BJ (cell line): ENCODE measurements at regions not wholly inside any gene's neighbourhood (a gene's known extent, or its start where the extent isn't known, plus 50 kb on each side); places are given as distances from the start of the nearest gene placed in this dataset.

Experiments used
- CTCF ChIA-PET: fragments of 350-600 bp; formaldehyde crosslinking; extraction: SDS; loops from one replicate; lab custom pipeline; 2021; ENCODE audit warnings: antibody characterized with exemption, inconsistent platforms; lab: Yijun Ruan, JAX
- POLR2A ChIA-PET: fragments of 300-600 bp; sonication (Branson Sonifier 250); formaldehyde crosslinking; extraction: SDS; loops from one replicate; lab custom pipeline; 2021; ENCODE audit warnings: antibody characterized with exemption; lab: Charles Lee
- DNase-seq: peaks from one replicate; pipeline ENCODE4 v3.0.0-alpha.2; 2011; ENCODE audit warnings: low read depth
- H3K27me3 ChIP-seq: 2 replicates; pipeline ENCODE4 v1.6.0; 2011; ENCODE audit warnings: low read length; ENCODE audit not compliant: control insufficient read depth, insufficient read depth
- H3K36me3 ChIP-seq: 2 replicates; pipeline ENCODE4 v1.5.1; 2011; ENCODE audit warnings: low read length; ENCODE audit not compliant: control insufficient read depth, insufficient read depth
- H3K4me3 ChIP-seq: 2 replicates; pipeline ENCODE4 v1.5.1; 2011; ENCODE audit warnings: low read depth, mild to moderate bottlenecking, control low read depth, low read length
- CTCF ChIP-seq: IDR thresholded peaks from 2 replicates; pipeline ENCODE4 v1.5.1; 2011; ENCODE audit warnings: low read depth, mild to moderate bottlenecking, control low read depth, inconsistent platforms, low read length, moderate library complexity; ENCODE audit not compliant: insufficient read depth

DNA sequence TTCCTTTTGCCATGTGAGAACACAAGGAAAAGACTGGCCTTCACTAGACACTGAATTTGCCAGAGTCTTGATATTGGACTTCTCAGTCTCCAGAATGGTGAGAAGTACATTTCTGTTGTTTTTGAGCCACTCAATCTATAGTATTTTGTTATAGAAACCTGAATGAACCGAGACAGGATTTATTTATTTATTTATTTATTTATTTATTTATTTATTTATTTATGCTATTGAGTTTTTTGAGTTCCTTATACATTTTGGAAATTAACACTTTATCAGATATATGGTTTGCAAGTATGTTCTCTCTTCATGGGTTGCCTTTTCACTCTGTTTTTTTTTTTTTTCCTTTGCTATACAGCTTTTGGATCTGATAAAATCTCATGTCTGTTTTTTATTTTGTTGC, 319.0 kb upstream of the PCDH20 start:
- no peak for TF ChIP-seq CTCF
- Histone ChIP-seq H3K27me3 (no peaks in the 10 kb centered on the region), H3K36me3 (no peaks in the 10 kb centered on the region), H3K4me3 (no peak overlapping the region)
- POLR2A ChIA-PET: no interaction called here
- no peak for DNase-seq
- CTCF ChIA-PET: no interaction called here

- CTCF ChIA-PET: no interaction called here
- TF ChIP-seq CTCF: no peak
- DNase-seq: no peak
These were observed 312.8 kb upstream of the PCDH20 start for GRCh38 chr13:61728471-61728870.

GRCh38 chr13:61727767-61728166, 312.1 kb upstream of the PCDH20 start:
- Histone ChIP-seq H3K36me3 (no peaks in the 10 kb centered on the region), H3K4me3 (no peak overlapping the region), H3K27me3 (no peaks in the 10 kb centered on the region)
- ChIA-PET CTCF (no interaction called here), POLR2A (no interaction called here)
- DNase-seq: no peak
- no peak for TF ChIP-seq CTCF

More at GRCh38 chr13:61728471-61728870, 312.8 kb upstream of the PCDH20 start:
- Histone ChIP-seq H3K27me3 (no peaks in the 10 kb centered on the region), H3K4me3 (no peak overlapping the region), H3K36me3 (no peaks in the 10 kb centered on the region)
- POLR2A ChIA-PET: no interaction called here

- no peak for TF ChIP-seq CTCF
- no peak for DNase-seq
- Histone ChIP-seq H3K4me3 (no peak overlapping the region), H3K36me3 (no peaks in the 10 kb centered on the region), H3K27me3 (no peaks in the 10 kb centered on the region)
- ChIA-PET CTCF (interaction anchor here (0.6 kb wide), 1 partner anchor 882 kb away, joined by 3 read pairs; no protein-coding TSS in a partner anchor), POLR2A (no interaction called here)
These were observed 310.2 kb upstream of the PCDH20 start for GRCh38 chr13:61725806-61726205.

GRCh38 chr13:61722119-61722518, 306.5 kb upstream of the PCDH20 start:
- no peaks in the 10 kb centered on the region for H3K27me3 ChIP-seq
- H3K4me3 ChIP-seq: no peak overlapping the region
- TF ChIP-seq CTCF: no peak
- H3K36me3 ChIP-seq: no peaks in the 10 kb centered on the region
- ChIA-PET CTCF (no interaction called here), POLR2A (no interaction called here)
- DNase-seq: no peak
